ENCODE measurements at regions not wholly inside any gene's neighbourhood (a gene's known extent, or its start where the extent isn't known, plus 50 kb on each side); places are given as distances from the start of the nearest gene placed in this dataset.

- H3K36me3 Mint-ChIP-seq, result no peaks in the 10 kb centered on the region
- CTCF ChIA-PET, result no interaction called here
- no peaks in the 10 kb centered on the region for H3K9me3 Mint-ChIP-seq
- peaks cover 11% of the 10 kb centered on the region for H3K27me3 Mint-ChIP-seq
- no peak overlapping the region for H3K4me3 Mint-ChIP-seq
- no peaks in the 10 kb centered on the region for H3K4me1 Mint-ChIP-seq
- H3K27ac Mint-ChIP-seq, result no peak overlapping the region
- no peak for DNase-seq
Measured at GRCh38 chr12:30874455-30875321, 51.9 kb upstream of the TSPAN11 start.

GRCh38 chr12:30870491-30871265, 55.9 kb upstream of the TSPAN11 start:
- CTCF ChIA-PET, result no interaction called here
- no peak for DNase-seq
- peaks cover 5% of the 10 kb centered on the region for H3K9me3 Mint-ChIP-seq
- H3K36me3 Mint-ChIP-seq, result no peaks in the 10 kb centered on the region
- H3K4me1 Mint-ChIP-seq, result no peaks in the 10 kb centered on the region
- peaks cover 20% of the 10 kb centered on the region for H3K27me3 Mint-ChIP-seq
- no peak overlapping the region for H3K4me3 Mint-ChIP-seq
- no peak overlapping the region for H3K27ac Mint-ChIP-seq

- Mint-ChIP-seq H3K27ac (no peak overlapping the region), H3K4me3 (no peak overlapping the region), H3K36me3 (no peaks in the 10 kb centered on the region), H3K9me3 (peaks cover 5% of the 10 kb centered on the region), H3K27me3 (peaks cover 26% of the 10 kb centered on the region), H3K4me1 (no peaks in the 10 kb centered on the region)
- no peak for DNase-seq
- CTCF ChIA-PET, result no interaction called here
Measured at GRCh38 chr12:30867415-30867814, 59.1 kb upstream of the TSPAN11 start.

GRCh38 chr12:30866256-30866655, 60.3 kb upstream of the TSPAN11 start:
- H3K27ac Mint-ChIP-seq, result no peak overlapping the region
- no peak for DNase-seq
- peaks cover 27% of the 10 kb centered on the region for H3K27me3 Mint-ChIP-seq
- peaks cover 5% of the 10 kb centered on the region for H3K9me3 Mint-ChIP-seq
- CTCF ChIA-PET, result no interaction called here
- H3K36me3 Mint-ChIP-seq, result no peaks in the 10 kb centered on the region
- no peaks in the 10 kb centered on the region for H3K4me1 Mint-ChIP-seq
- H3K4me3 Mint-ChIP-seq, result no peak overlapping the region

GRCh38 chr12:30863839-30864238, 62.7 kb upstream of the TSPAN11 start:
- no peak overlapping the region for H3K4me3 Mint-ChIP-seq
- no peak overlapping the region for H3K27ac Mint-ChIP-seq
- H3K27me3 Mint-ChIP-seq, result peaks cover 19% of the 10 kb centered on the region
- CTCF ChIA-PET, result interaction anchor here (0.6 kb wide), 1 partner anchor 12 kb away, joined by 3 read pairs; no protein-coding TSS in a partner anchor
- H3K9me3 Mint-ChIP-seq, result peaks cover 5% of the 10 kb centered on the region
- no peaks in the 10 kb centered on the region for H3K36me3 Mint-ChIP-seq
- no peaks in the 10 kb centered on the region for H3K4me1 Mint-ChIP-seq
- DNase-seq, result no peak

GRCh38 chr12:30862486-30862885, 64.1 kb upstream of the TSPAN11 start:
- Mint-ChIP-seq H3K4me1 (no peaks in the 10 kb centered on the region), H3K9me3 (peaks cover 5% of the 10 kb centered on the region), H3K27ac (no peak overlapping the region), H3K27me3 (peaks cover 17% of the 10 kb centered on the region), H3K36me3 (no peaks in the 10 kb centered on the region), H3K4me3 (no peak overlapping the region)
- no peak for DNase-seq
- CTCF ChIA-PET, result no interaction called here

- no peak overlapping the region for H3K4me3 Mint-ChIP-seq
- no peaks in the 10 kb centered on the region for H3K36me3 Mint-ChIP-seq
- H3K9me3 Mint-ChIP-seq, result no peaks in the 10 kb centered on the region
Measured at GRCh38 chr12:30859226-30859625, 67.3 kb upstream of the TSPAN11 start.

GRCh38 chr12:30858471-30858870, 68.1 kb upstream of the TSPAN11 start:
- Mint-ChIP-seq H3K4me3 (no peak overlapping the region), H3K27ac (no peak overlapping the region), H3K9me3 (no peaks in the 10 kb centered on the region), H3K4me1 (no peaks in the 10 kb centered on the region), H3K36me3 (no peaks in the 10 kb centered on the region), H3K27me3 (peaks cover 7% of the 10 kb centered on the region)
- DNase-seq, result no peak
- CTCF ChIA-PET, result no interaction called here

More at GRCh38 chr12:30859226-30859625, 67.3 kb upstream of the TSPAN11 start:
- Mint-ChIP-seq H3K27ac (no peak overlapping the region), H3K4me1 (no peaks in the 10 kb centered on the region), H3K27me3 (peaks cover 13% of the 10 kb centered on the region)
- no peak for DNase-seq
- CTCF ChIA-PET, result no interaction called here

- CTCF ChIA-PET, result no interaction called here
- H3K4me3 Mint-ChIP-seq, result no peak overlapping the region
- peaks cover 10% of the 10 kb centered on the region for H3K4me1 Mint-ChIP-seq
- H3K27me3 Mint-ChIP-seq, result no peaks in the 10 kb centered on the region
- no peak for DNase-seq
- H3K27ac Mint-ChIP-seq, result no peak overlapping the region
- no peaks in the 10 kb centered on the region for H3K9me3 Mint-ChIP-seq
- H3K36me3 Mint-ChIP-seq, result no peaks in the 10 kb centered on the region
Measured at GRCh38 chr12:30853561-30854133, 72.9 kb upstream of the TSPAN11 start.

GRCh38 chr12:30850684-30851083, 75.9 kb upstream of the TSPAN11 start:
- no peaks in the 10 kb centered on the region for H3K27me3 Mint-ChIP-seq
- no peak for DNase-seq
- CTCF ChIA-PET, result interaction anchor here (0.8 to 2.4 kb wide), 4 partner anchors 387 to 421 kb away, joined by 3 to 11 read pairs (median 4); no protein-coding TSS in a partner anchor
- no peak overlapping the region for H3K27ac Mint-ChIP-seq
- no peaks in the 10 kb centered on the region for H3K9me3 Mint-ChIP-seq
- H3K36me3 Mint-ChIP-seq, result no peaks in the 10 kb centered on the region
- H3K4me1 Mint-ChIP-seq, result peaks cover 10% of the 10 kb centered on the region
- no peak overlapping the region for H3K4me3 Mint-ChIP-seq

GRCh38 chr12:30847259-30847658, 79.3 kb upstream of the TSPAN11 start:
- Mint-ChIP-seq H3K27me3 (no peaks in the 10 kb centered on the region), H3K36me3 (no peaks in the 10 kb centered on the region), H3K9me3 (no peaks in the 10 kb centered on the region), H3K27ac (no peak overlapping the region), H3K4me3 (no peak overlapping the region), H3K4me1 (peaks cover 10% of the 10 kb centered on the region)
- CTCF ChIA-PET, result interaction anchor here (0.8 to 5.3 kb wide), 13 partner anchors 25 to 1327 kb away, joined by 3 to 32 read pairs (median 5); no protein-coding TSS in a partner anchor
- peak; percentile 43 for DNase-seq

- no peaks in the 10 kb centered on the region for H3K27me3 Mint-ChIP-seq
Measured at GRCh38 chr12:30846776-30847175, 79.8 kb upstream of the TSPAN11 start.

GRCh38 chr12:30845676-30846075, 80.9 kb upstream of the TSPAN11 start:
- H3K36me3 Mint-ChIP-seq, result no peaks in the 10 kb centered on the region
- H3K9me3 Mint-ChIP-seq, result no peaks in the 10 kb centered on the region
- H3K4me1 Mint-ChIP-seq, result no peaks in the 10 kb centered on the region
- DNase-seq, result no peak
- no peaks in the 10 kb centered on the region for H3K27me3 Mint-ChIP-seq
- CTCF ChIA-PET, result interaction anchor here (0.7 to 5.3 kb wide), 2 partner anchors 427 to 1324 kb away, joined by 3 to 27 read pairs; no protein-coding TSS in a partner anchor
- no peak overlapping the region for H3K4me3 Mint-ChIP-seq
- no peak overlapping the region for H3K27ac Mint-ChIP-seq

More at GRCh38 chr12:30846776-30847175, 79.8 kb upstream of the TSPAN11 start:
- CTCF ChIA-PET, result interaction anchor here (0.8 to 5.3 kb wide), 13 partner anchors 17 to 426 kb away, joined by 3 to 32 read pairs (median 5); no protein-coding TSS in a partner anchor
- no peak for DNase-seq
- Mint-ChIP-seq H3K27ac (no peak overlapping the region), H3K36me3 (no peaks in the 10 kb centered on the region), H3K4me1 (peaks cover 8% of the 10 kb centered on the region), H3K9me3 (no peaks in the 10 kb centered on the region), H3K4me3 (no peak overlapping the region)

GRCh38 chr12:30843211-30843610, 83.3 kb upstream of the TSPAN11 start:
- no peak for DNase-seq
- Mint-ChIP-seq H3K4me3 (no peak overlapping the region), H3K4me1 (no peaks in the 10 kb centered on the region), H3K27me3 (no peaks in the 10 kb centered on the region), H3K36me3 (no peaks in the 10 kb centered on the region), H3K9me3 (no peaks in the 10 kb centered on the region), H3K27ac (no peak overlapping the region)
- CTCF ChIA-PET, result interaction anchor here (1.4 to 1.7 kb wide), 2 partner anchors 14 to 395 kb away, joined by 4 to 5 read pairs; no protein-coding TSS in a partner anchor

All from activated naive CD4-positive, alpha-beta T cell treated with anti-CD3 and anti-CD28 coated beads, Interleukin-2, amount 10 ng/mL, durations not matched to agents 7 days and 5 days (primary cell).